Tibial nerve (tissue), 4 donors: ENCODE measurements at regions not wholly inside any gene's neighbourhood (a gene's known extent, or its start where the extent isn't known, plus 50 kb on each side); places are given as distances from the start of the nearest gene placed in this dataset.

Experiments used
- EP300 ChIP-seq, 2 donors: sonication (generic); formaldehyde crosslinking; IDR thresholded peaks; one replicate each; pipeline ENCODE4 v1.6.1; 2017; ENCODE audit warnings: antibody characterized with exemption in 2 of 2, mild to moderate bottlenecking in 1 of 2
- POLR2A ChIP-seq, 2 donors: fragments of 450-650 bp; IDR thresholded peaks; one replicate each; pipeline ENCODE4 v1.6.1; 2017; ENCODE audit warnings: antibody characterized with exemption in 2 of 2, mild to moderate bottlenecking in 2 of 2, moderate library complexity in 2 of 2
- TF ChIP-seq, protein P1 (sequence below), 5 experiments: fragments of 200-600 bp in 3 of 5; fragments of 450-650 bp in 2 of 5; sonication (generic) in 3 of 5; IDR thresholded peaks; one replicate each; pipeline ENCODE4 v1.5.1; 2016 to 2019; ENCODE audit warnings: antibody characterized with exemption in 5 of 5, mild to moderate bottlenecking in 3 of 5, moderate library complexity in 2 of 5

DNA sequence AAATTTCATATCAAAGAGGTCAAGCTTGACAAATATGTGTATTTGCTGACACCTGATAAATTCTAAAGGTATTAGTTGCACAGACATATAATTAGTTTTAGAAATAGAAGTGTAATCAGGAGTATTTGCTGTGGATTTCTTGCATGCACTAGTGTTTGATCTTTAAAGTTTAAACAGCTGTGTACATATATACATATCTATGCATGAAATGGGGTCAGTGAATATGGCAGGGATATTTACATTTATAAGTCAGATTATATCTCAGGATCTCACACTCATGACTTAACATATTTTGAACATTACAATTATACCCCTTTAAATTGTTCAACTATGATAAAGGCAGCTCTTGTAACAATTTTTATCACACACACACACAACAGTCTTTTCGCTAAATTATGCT lies 547.4 kb upstream of the ACTRT1 start:
- TF ChIP-seq, protein P1, sequence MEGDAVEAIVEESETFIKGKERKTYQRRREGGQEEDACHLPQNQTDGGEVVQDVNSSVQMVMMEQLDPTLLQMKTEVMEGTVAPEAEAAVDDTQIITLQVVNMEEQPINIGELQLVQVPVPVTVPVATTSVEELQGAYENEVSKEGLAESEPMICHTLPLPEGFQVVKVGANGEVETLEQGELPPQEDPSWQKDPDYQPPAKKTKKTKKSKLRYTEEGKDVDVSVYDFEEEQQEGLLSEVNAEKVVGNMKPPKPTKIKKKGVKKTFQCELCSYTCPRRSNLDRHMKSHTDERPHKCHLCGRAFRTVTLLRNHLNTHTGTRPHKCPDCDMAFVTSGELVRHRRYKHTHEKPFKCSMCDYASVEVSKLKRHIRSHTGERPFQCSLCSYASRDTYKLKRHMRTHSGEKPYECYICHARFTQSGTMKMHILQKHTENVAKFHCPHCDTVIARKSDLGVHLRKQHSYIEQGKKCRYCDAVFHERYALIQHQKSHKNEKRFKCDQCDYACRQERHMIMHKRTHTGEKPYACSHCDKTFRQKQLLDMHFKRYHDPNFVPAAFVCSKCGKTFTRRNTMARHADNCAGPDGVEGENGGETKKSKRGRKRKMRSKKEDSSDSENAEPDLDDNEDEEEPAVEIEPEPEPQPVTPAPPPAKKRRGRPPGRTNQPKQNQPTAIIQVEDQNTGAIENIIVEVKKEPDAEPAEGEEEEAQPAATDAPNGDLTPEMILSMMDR (IDR thresholded peaks at IDR 0.05), result no peak
- no peak for TF ChIP-seq EP300 (IDR thresholded peaks at IDR 0.05)
- TF ChIP-seq POLR2A (IDR thresholded peaks at IDR 0.05), result no peak
